ENCODE measurements at regions not wholly inside any gene's neighbourhood (a gene's known extent, or its start where the extent isn't known, plus 50 kb on each side); places are given as distances from the start of the nearest gene placed in this dataset.

DNA sequence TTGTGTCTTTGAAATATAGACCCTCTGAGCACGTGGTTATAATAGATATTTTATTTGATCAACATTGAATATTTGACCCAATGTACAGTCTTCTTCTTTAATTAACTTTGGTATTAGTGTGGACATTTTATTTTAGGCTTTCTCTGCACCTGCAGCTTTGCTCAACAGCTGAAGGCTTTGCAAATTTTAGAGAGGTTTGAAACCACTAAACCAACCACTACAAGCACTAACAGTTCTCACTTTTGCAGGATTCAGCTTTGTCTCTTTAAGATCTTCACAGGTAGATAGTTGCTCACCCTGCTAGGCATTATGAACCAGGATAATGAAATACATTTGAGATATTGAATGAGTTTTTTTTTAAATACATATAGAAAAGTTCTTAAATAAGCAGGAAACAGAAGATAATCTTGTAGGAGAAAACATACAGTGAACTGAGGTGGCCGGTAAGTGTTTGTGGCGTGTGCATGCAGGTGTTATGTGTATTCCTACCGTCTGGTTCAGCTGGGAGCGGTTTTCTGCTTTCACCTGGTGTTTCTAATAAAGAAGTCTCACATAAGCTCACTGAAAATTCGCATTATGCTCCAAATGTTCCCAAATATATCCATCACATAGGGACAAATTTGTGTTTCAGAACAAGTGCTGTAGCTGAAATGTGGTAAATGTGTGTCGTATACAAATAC lies 1508.3 kb upstream of the TENM3 start:
- Histone ChIP-seq H3K9me2 (ENCODE audit: insufficient read depth) (peaks cover 4% of the 10 kb centered on the region; the same call in 1 of the 2 replicates), H3K79me2 (ENCODE audit: insufficient read depth, low read length) (no peaks in the 10 kb centered on the region), H4K20me1 (ENCODE audit: insufficient read depth) (no peaks in the 10 kb centered on the region), H3K9me3 (ENCODE audit: control insufficient read depth in 1 of 2, insufficient read depth in 1 of 2, low read depth in 1 of 2, low read length in 2 of 2) (no peaks in the 10 kb centered on the region), H3K9ac (ENCODE audit: low read length) (no peak overlapping the region), H3K36me3 (ENCODE audit: control insufficient read depth in 1 of 2, insufficient read depth in 2 of 2, low read length in 2 of 2) (no peaks in the 10 kb centered on the region), H3K4me2 (ENCODE audit: low read length) (no peak overlapping the region), H3K27ac (ENCODE audit: low read depth, low read length) (no peak overlapping the region), H3K4me3 (replicated peaks in 1 of 2; ENCODE audit: low read depth in 1 of 2, low read length in 2 of 2) (no peak overlapping the region), H3K27me3 (ENCODE audit: insufficient read depth, low read length) (no peaks in the 10 kb centered on the region), H3K4me1 (ENCODE audit: control insufficient read depth in 1 of 2, insufficient read depth in 2 of 2, low read length in 2 of 2) (no peaks in the 10 kb centered on the region), H2AFZ (ENCODE audit: low read depth, low read length, poor library complexity, severe bottlenecking) (no peak overlapping the region)
- ChIA-PET POLR2A (no interaction called here), RAD21 (ENCODE audit: low non-redundant PET in 1 of 2, low total read pairs in 2 of 2, uncharacterized antibody in 2 of 2, unreplicated experiment in 2 of 2) (no interaction called here), CTCF (no interaction called here)
- intact Hi-C loops (cut with micrococcal nuclease), result no loop called here
- BruUV-seq (replicated peaks), result no TSS peak
- ATAC-seq, result no peak
- TF ChIP-seq, protein P1, sequence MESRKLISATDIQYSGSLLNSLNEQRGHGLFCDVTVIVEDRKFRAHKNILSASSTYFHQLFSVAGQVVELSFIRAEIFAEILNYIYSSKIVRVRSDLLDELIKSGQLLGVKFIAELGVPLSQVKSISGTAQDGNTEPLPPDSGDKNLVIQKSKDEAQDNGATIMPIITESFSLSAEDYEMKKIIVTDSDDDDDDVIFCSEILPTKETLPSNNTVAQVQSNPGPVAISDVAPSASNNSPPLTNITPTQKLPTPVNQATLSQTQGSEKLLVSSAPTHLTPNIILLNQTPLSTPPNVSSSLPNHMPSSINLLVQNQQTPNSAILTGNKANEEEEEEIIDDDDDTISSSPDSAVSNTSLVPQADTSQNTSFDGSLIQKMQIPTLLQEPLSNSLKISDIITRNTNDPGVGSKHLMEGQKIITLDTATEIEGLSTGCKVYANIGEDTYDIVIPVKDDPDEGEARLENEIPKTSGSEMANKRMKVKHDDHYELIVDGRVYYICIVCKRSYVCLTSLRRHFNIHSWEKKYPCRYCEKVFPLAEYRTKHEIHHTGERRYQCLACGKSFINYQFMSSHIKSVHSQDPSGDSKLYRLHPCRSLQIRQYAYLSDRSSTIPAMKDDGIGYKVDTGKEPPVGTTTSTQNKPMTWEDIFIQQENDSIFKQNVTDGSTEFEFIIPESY (IDR thresholded peaks at IDR 0.05; ENCODE audit: extremely low read depth, insufficient replicate concordance, low read length), result no peak
- TF ChIP-seq, protein P2, sequence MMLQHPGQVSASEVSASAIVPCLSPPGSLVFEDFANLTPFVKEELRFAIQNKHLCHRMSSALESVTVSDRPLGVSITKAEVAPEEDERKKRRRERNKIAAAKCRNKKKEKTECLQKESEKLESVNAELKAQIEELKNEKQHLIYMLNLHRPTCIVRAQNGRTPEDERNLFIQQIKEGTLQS (IDR thresholded peaks at IDR 0.05), result no peak
- TF ChIP-seq POLR2AphosphoS5 (IDR thresholded peaks at IDR 0.05; ENCODE audit: low read depth, low read length), result no peak
- TF ChIP-seq FOSL1 (IDR thresholded peaks at IDR 0.05; ENCODE audit: low read depth), result no peak
- no peak for TF ChIP-seq POLR2A (IDR thresholded peaks at IDR 0.05; ENCODE audit: borderline replicate concordance, extremely low read depth, insufficient read depth, insufficient read length)
- TF ChIP-seq CBX3 (IDR thresholded peaks at IDR 0.05; ENCODE audit: low read depth), result no peak
- no peak for TF ChIP-seq SIN3A (IDR thresholded peaks at IDR 0.05; ENCODE audit: low read depth)
- no peak for TF ChIP-seq YY1 (IDR thresholded peaks at IDR 0.05; ENCODE audit: extremely low read depth, insufficient replicate concordance, low read depth, low read length)
- TF ChIP-seq, protein P3, sequence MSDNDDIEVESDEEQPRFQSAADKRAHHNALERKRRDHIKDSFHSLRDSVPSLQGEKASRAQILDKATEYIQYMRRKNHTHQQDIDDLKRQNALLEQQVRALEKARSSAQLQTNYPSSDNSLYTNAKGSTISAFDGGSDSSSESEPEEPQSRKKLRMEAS (IDR thresholded peaks at IDR 0.05), result no peak
- no peak for TF ChIP-seq EZH2phosphoT487 (IDR thresholded peaks at IDR 0.05; ENCODE audit: borderline replicate concordance)
- no peak for TF ChIP-seq CEBPB (IDR thresholded peaks at IDR 0.05; ENCODE audit: low read depth)
- no peak for TF ChIP-seq EGR1 (IDR thresholded peaks at IDR 0.05; ENCODE audit: low read depth)
- TF ChIP-seq, protein P4, sequence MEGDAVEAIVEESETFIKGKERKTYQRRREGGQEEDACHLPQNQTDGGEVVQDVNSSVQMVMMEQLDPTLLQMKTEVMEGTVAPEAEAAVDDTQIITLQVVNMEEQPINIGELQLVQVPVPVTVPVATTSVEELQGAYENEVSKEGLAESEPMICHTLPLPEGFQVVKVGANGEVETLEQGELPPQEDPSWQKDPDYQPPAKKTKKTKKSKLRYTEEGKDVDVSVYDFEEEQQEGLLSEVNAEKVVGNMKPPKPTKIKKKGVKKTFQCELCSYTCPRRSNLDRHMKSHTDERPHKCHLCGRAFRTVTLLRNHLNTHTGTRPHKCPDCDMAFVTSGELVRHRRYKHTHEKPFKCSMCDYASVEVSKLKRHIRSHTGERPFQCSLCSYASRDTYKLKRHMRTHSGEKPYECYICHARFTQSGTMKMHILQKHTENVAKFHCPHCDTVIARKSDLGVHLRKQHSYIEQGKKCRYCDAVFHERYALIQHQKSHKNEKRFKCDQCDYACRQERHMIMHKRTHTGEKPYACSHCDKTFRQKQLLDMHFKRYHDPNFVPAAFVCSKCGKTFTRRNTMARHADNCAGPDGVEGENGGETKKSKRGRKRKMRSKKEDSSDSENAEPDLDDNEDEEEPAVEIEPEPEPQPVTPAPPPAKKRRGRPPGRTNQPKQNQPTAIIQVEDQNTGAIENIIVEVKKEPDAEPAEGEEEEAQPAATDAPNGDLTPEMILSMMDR (IDR thresholded peaks at IDR 0.05 in 2 of 3, conservative IDR thresholded peaks at IDR 0.05 in 1 of 3; ENCODE audit: borderline replicate concordance in 1 of 3, insufficient read depth in 1 of 3, low read depth in 2 of 3, low read length in 2 of 3), result no peak
- no peak for TF ChIP-seq SP1 (IDR thresholded peaks at IDR 0.05; ENCODE audit: low read depth)
- no peak for TF ChIP-seq EZH2 (IDR thresholded peaks at IDR 0.05)
- no peak for TF ChIP-seq RAD21 (IDR thresholded peaks at IDR 0.05; ENCODE audit: low read depth)
- TF ChIP-seq, protein P5, sequence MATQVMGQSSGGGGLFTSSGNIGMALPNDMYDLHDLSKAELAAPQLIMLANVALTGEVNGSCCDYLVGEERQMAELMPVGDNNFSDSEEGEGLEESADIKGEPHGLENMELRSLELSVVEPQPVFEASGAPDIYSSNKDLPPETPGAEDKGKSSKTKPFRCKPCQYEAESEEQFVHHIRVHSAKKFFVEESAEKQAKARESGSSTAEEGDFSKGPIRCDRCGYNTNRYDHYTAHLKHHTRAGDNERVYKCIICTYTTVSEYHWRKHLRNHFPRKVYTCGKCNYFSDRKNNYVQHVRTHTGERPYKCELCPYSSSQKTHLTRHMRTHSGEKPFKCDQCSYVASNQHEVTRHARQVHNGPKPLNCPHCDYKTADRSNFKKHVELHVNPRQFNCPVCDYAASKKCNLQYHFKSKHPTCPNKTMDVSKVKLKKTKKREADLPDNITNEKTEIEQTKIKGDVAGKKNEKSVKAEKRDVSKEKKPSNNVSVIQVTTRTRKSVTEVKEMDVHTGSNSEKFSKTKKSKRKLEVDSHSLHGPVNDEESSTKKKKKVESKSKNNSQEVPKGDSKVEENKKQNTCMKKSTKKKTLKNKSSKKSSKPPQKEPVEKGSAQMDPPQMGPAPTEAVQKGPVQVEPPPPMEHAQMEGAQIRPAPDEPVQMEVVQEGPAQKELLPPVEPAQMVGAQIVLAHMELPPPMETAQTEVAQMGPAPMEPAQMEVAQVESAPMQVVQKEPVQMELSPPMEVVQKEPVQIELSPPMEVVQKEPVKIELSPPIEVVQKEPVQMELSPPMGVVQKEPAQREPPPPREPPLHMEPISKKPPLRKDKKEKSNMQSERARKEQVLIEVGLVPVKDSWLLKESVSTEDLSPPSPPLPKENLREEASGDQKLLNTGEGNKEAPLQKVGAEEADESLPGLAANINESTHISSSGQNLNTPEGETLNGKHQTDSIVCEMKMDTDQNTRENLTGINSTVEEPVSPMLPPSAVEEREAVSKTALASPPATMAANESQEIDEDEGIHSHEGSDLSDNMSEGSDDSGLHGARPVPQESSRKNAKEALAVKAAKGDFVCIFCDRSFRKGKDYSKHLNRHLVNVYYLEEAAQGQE (IDR thresholded peaks at IDR 0.05; ENCODE audit: low read depth), result no peak
- no peak for TF ChIP-seq ZFX (IDR thresholded peaks at IDR 0.05)
- no peak for TF ChIP-seq ELF1 (IDR thresholded peaks at IDR 0.05; ENCODE audit: borderline replicate concordance, low read depth)
- no peak for TF ChIP-seq JUND (IDR thresholded peaks at IDR 0.05)
- DNase-seq (ENCODE audit: low read depth, low spot score), result no peak

Measured in HCT116 (cell line).